HFF-Myc (cell line): ENCODE measurements at regions not wholly inside any gene's neighbourhood (a gene's known extent, or its start where the extent isn't known, plus 50 kb on each side); places are given as distances from the start of the nearest gene placed in this dataset.

Experiments
- DNase-seq: peaks from one replicate; pipeline ENCODE4 v3.0.0-alpha.2; 2011; ENCODE audit warnings: low read depth; ENCODE audit errors: extremely low read depth
- H3K4me3 ChIP-seq: replicated peaks from 2 replicates; pipeline ENCODE4 v1.5.1; 2011; ENCODE audit warnings: low read depth, mild to moderate bottlenecking, control low read depth, low read length
- CTCF ChIP-seq: IDR thresholded peaks from 2 replicates; pipeline ENCODE4 v1.5.1; 2012; ENCODE audit warnings: mild to moderate bottlenecking, low read depth, low read length, control low read depth; ENCODE audit errors: missing control alignments

GRCh38 chr2:176494949-176495353 lies 225.7 kb downstream of the MTX2 start:
- H3K4me3 ChIP-seq, result no peak overlapping the region
- no peak for TF ChIP-seq CTCF
- DNase-seq, result no peak

- TF ChIP-seq CTCF, result no peak
- no peak for DNase-seq
- H3K4me3 ChIP-seq, result no peak overlapping the region
Observed at GRCh38 chr2:176495826-176496225, 226.6 kb downstream of the MTX2 start.

DNA sequence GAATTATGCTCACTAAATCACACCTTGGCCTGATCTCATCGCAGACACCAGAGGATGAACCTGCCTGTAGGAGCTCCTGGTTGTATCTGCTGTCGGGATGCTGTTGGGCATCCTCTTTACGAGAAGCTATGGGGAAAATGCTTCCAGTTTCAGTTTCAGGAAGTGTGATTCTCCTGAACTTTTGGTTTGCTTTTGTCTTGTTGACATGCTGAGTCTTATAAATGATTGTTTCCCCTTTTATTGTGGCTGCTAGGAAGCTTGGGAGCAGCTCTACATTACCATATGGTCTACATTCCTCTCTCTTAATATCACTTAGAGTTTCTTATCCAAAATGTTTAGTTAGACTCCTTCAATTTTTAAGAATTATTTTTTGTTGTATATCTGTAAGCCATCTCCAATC lies 227.5 kb downstream of the MTX2 start:
- no peak overlapping the region for H3K4me3 ChIP-seq
- no peak for DNase-seq
- TF ChIP-seq CTCF, result no peak

- TF ChIP-seq CTCF, result no peak
- no peak overlapping the region for H3K4me3 ChIP-seq
- no peak for DNase-seq
Observed at GRCh38 chr2:176500901-176501300, 231.7 kb downstream of the MTX2 start.

- H3K4me3 ChIP-seq, result no peak overlapping the region
- no peak for DNase-seq
- TF ChIP-seq CTCF, result no peak
Observed at GRCh38 chr2:176501617-176502016, 232.4 kb downstream of the MTX2 start.

DNA sequence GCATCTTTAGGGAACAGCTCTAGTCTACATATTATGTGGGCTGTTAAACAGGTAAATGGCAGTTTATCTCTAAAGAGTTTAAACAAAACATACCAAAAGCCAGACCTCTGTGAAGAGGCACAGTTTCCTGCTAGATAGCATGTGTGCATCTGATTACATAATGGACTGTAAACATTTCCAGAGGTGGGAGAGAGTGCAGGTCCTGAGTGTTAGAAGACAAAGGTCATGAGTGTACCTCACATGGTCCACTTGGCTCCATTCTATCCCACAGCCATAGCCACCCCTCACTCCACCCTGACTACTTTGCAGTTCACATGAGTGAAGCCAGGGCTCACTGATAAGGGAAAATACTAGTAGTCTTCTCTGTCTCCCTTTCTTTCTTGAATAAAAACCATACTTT lies 233.4 kb downstream of the MTX2 start:
- H3K4me3 ChIP-seq, result no peak overlapping the region
- no peak for TF ChIP-seq CTCF
- no peak for DNase-seq

DNA sequence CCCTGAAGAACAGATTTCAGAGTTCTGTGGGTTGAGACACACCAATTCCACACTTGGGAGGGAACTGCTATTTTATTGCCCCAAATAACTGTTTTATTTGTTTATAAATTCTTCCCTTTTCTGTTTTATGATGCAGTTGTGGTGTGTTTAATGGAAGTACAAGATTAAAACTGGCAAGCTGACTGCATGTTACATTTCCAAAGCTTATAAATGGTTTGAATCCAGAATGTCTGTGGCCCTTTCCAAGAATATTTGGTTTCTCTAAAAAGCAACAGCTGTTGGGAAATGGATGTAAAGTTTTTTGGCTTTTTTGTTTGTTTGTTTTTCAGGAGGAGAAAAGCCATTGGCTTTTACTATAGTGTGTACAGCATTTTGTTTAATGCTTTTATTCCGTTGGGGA lies 234.5 kb downstream of the MTX2 start:
- no peak for TF ChIP-seq CTCF

More for the DNA sequence above, 234.5 kb downstream of the MTX2 start:
- no peak overlapping the region for H3K4me3 ChIP-seq
- DNase-seq, result no peak
